ENCODE measurements at regions not wholly inside any gene's neighbourhood (a gene's known extent, or its start where the extent isn't known, plus 50 kb on each side); places are given as distances from the start of the nearest gene placed in this dataset.

DNA sequence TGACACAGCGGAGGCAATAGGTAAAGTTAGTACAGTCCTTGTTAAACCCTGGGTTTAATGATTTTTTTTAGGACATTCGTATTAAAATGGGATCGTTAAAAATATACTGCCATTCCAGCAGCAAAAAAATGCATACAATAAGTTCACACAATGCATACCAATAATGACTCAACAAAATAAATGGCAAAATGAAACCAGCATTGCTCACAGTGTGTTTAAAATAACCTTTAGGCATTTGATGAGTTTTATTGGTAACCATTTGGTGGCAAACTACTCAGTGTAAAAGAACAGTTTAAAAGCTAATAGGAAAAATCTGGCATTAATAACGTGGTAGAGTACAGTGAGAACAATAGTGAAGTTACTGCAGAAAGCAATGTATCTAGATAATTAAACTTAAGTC is 539.0 kb upstream of the PIK3C3 start:
- no peak overlapping the region for H3K27ac Mint-ChIP-seq (ENCODE audit: low read depth)

DNA sequence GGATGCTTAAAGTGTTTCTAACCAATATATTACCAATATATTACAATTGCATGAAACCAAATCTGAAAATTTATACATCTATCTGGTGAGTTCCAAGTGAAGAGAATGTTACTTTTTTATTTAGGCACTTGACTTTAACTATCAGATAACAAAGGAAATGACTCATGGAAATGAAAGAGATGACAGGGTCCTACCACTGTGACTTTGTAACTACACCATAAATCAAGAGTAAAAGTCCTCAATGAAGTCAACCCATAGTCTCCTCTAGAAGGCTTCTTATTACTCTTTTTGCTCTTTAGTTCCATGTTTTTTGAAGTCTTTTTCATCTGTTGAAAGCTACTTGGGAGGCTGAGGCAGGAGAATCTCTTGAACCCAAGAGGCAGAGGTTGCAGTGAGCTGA is 545.0 kb upstream of the PIK3C3 start:
- ATAC-seq (replicated peaks; ENCODE audit: extremely low read depth, poor library complexity, severe bottlenecking) (no peak), DNase-seq (ENCODE audit: low spot score in 2 of 2) (no peak)
- H3K27ac Mint-ChIP-seq (ENCODE audit: low read depth) = no peak overlapping the region
- H3K27me3 Mint-ChIP-seq = no peaks in the 10 kb centered on the region
- H3K9me3 Mint-ChIP-seq = peaks cover 17% of the 10 kb centered on the region
- H3K4me3 Mint-ChIP-seq = no peak overlapping the region
- H3K36me3 Mint-ChIP-seq (ENCODE audit: insufficient read depth) = no peaks in the 10 kb centered on the region
- H3K4me1 Mint-ChIP-seq = no peaks in the 10 kb centered on the region

More for the DNA sequence above, 539.0 kb upstream of the PIK3C3 start:
- Mint-ChIP-seq H3K36me3 (ENCODE audit: insufficient read depth) (no peaks in the 10 kb centered on the region), H3K4me1 (no peaks in the 10 kb centered on the region), H3K9me3 (peaks cover 19% of the 10 kb centered on the region), H3K27me3 (no peaks in the 10 kb centered on the region), H3K4me3 (no peak overlapping the region)
- no peak for ATAC-seq (replicated peaks; ENCODE audit: extremely low read depth, poor library complexity, severe bottlenecking)
- no peak for DNase-seq (ENCODE audit: low spot score in 2 of 2)

DNA sequence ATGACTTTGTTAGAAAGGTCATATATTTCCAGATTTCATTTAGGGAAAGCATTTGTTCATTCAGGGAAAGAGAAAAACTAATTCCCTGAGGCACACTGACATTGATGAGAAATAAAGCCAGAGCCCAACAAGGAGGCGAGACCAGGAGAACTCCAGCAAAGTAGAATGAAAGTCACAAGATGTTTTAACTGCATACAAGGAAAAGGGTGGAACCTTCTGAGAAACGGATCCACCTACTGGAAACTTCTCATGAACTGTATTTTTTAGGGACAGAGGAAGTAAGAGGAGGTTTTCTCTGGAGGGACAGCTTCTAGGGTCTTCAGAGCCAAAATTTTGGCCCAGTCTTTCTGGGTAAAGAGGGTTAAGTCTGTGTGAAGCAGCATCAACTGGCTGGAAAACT is 548.2 kb upstream of the PIK3C3 start:
- H3K27ac Mint-ChIP-seq (ENCODE audit: low read depth) = no peak overlapping the region
- H3K27me3 Mint-ChIP-seq = no peaks in the 10 kb centered on the region
- H3K9me3 Mint-ChIP-seq = peaks cover 13% of the 10 kb centered on the region
- no peaks in the 10 kb centered on the region for H3K4me1 Mint-ChIP-seq
- no peak for DNase-seq (ENCODE audit: low spot score in 2 of 2)
- no peak for ATAC-seq (replicated peaks; ENCODE audit: extremely low read depth, poor library complexity, severe bottlenecking)
- H3K36me3 Mint-ChIP-seq (ENCODE audit: insufficient read depth) = no peaks in the 10 kb centered on the region
- H3K4me3 Mint-ChIP-seq = no peak overlapping the region

DNA sequence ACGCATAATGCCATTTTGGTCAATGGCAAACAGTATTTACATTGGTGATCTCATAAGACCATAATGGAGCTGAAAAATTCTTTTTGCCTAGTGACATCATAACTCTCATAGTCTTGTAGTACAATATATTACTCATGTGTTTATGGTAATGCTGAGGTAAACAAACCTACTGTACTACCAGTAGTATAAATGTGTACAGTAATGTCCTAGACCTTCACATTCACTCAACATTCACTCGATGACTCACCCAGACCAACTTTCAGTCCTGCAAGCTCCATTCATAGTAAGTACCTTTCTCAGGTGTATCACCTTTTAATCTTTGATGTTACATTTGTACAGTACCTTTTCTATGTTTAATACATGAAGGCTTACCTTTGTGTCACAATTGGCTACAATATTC is 558.2 kb upstream of the PIK3C3 start:
- DNase-seq (ENCODE audit: low spot score in 2 of 2) (no peak), ATAC-seq (replicated peaks; ENCODE audit: extremely low read depth, poor library complexity, severe bottlenecking) (no peak)
- Mint-ChIP-seq H3K27me3 (no peaks in the 10 kb centered on the region), H3K4me3 (no peak overlapping the region), H3K9me3 (peaks cover 15% of the 10 kb centered on the region), H3K4me1 (no peaks in the 10 kb centered on the region), H3K36me3 (ENCODE audit: insufficient read depth) (no peaks in the 10 kb centered on the region), H3K27ac (ENCODE audit: low read depth) (no peak overlapping the region)

DNA sequence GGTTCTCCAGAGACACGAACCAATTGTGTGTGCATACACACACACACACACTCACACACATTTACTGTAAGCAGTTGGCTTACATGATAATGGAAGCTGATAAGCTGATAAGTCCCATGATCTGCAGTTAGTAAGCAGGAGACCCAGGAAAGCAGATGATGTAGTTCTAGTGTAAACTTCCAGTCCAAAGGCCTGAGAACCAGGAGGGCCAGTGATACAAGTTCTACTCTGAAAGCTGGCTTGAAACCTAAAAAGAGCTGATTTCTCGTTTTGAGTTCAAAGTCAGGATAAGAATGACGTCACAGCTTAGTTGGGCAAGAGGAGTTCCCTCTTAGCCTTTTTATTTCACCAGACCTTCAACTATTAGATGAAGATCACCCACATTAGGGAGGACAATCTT is 558.8 kb upstream of the PIK3C3 start:
- no peak for DNase-seq (ENCODE audit: low spot score in 2 of 2)
- Mint-ChIP-seq H3K4me1 (no peaks in the 10 kb centered on the region), H3K27me3 (no peaks in the 10 kb centered on the region), H3K27ac (ENCODE audit: low read depth) (no peak overlapping the region), H3K9me3 (peaks cover 15% of the 10 kb centered on the region), H3K36me3 (ENCODE audit: insufficient read depth) (no peaks in the 10 kb centered on the region), H3K4me3 (no peak overlapping the region)
- no peak for ATAC-seq (replicated peaks; ENCODE audit: extremely low read depth, poor library complexity, severe bottlenecking)

DNA sequence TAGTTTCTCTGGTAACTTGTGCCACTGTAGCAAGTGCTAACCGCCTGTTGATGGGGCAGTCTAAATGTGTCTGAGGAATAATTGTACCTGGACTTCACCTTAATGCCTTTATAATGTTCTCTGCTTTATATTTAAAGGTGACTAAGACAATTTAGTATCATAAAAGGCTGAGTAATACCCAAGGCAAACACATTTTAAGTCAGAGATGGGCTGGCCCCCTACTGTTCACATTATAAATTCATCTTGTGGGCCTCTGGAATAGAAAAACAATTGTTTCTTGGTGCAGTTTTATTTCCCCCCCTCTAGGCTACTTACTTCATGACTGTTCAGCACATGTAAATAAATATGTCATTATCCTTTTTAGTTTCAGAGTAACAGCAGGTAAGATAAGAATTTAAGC is 559.3 kb upstream of the PIK3C3 start:
- H3K27me3 Mint-ChIP-seq = no peaks in the 10 kb centered on the region
- H3K4me3 Mint-ChIP-seq = no peak overlapping the region
- peaks cover 15% of the 10 kb centered on the region for H3K9me3 Mint-ChIP-seq
- DNase-seq (ENCODE audit: low spot score in 2 of 2) (no peak), ATAC-seq (replicated peaks; ENCODE audit: extremely low read depth, poor library complexity, severe bottlenecking) (no peak)
- no peaks in the 10 kb centered on the region for H3K4me1 Mint-ChIP-seq
- no peaks in the 10 kb centered on the region for H3K36me3 Mint-ChIP-seq (ENCODE audit: insufficient read depth)
- H3K27ac Mint-ChIP-seq (ENCODE audit: low read depth) = no peak overlapping the region

DNA sequence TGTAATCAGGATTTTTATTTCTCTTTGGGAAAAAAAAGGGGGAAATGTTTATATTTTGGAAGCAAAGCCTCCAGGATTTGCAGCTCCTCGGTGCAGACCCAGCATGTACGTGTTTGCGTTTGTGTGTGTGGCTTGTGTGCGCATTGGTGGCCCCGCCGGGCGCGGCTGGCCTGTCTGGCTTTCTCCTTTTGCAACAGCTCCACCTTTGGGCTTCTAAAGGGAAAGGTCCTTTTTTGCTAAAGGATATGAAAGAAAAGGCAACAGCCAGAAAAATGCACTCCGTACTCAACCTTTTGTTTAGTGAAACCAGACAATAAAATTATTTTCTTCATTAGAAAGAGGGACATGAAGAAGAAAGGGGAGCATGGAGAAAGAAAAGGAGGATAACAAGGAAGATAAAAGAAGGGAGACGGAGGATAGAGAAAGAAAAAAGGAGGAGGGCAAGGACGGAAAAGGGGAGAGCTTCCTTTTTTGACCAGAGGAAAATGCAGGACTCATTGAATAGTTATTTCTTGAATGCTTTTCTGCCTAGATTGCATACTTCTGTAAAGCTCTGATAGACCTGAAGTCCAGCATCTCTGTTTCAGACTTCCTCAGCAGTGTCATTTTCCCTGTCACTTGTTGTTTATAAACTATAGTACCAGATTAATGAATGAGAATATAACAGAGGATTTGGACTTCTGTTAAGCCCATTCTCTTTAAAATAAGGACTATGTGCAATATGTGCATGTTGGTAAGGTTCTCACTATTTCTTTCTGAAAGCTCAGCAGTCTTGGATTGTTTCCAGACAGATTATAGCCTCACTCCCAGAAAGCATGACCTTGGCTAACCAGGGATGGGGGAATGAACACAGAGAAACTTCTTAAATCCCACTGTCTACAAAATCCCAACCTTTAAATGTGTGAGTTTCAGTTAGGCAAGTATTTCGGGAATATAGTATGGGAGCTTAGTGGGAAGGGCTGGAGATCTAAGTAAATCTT is 563.1 kb upstream of the PIK3C3 start:
- no peak for ATAC-seq (replicated peaks; ENCODE audit: extremely low read depth, poor library complexity, severe bottlenecking)
- no peaks in the 10 kb centered on the region for H3K27me3 Mint-ChIP-seq
- no peaks in the 10 kb centered on the region for H3K4me1 Mint-ChIP-seq
- H3K9me3 Mint-ChIP-seq = peaks cover 10% of the 10 kb centered on the region
- no peak for DNase-seq (ENCODE audit: low spot score in 2 of 2)
- no peak overlapping the region for H3K4me3 Mint-ChIP-seq
- H3K27ac Mint-ChIP-seq (ENCODE audit: low read depth) = no peak overlapping the region
- peaks cover 2% of the 10 kb centered on the region for H3K36me3 Mint-ChIP-seq (ENCODE audit: insufficient read depth)

DNA sequence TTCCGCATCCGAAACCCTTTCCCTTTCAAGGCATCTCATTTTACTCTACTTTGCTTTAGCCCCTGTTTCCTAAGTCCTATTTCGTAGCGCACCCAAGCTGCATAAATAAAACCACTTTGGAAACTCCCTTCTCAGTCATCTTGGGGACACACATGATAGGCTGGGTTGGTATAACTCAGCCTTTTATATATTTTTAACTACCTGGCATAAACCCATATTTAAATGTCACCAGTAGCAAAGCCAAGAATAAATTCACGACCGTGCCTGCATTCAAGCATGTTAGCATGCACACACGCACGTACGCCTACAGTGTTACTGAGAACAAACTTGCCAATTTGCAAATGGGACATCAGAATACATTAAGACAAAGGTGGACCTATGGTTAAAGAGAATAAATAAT is 564.7 kb upstream of the PIK3C3 start:
- Mint-ChIP-seq H3K4me3 (no peak overlapping the region), H3K4me1 (no peaks in the 10 kb centered on the region), H3K27ac (ENCODE audit: low read depth) (no peak overlapping the region), H3K36me3 (ENCODE audit: insufficient read depth) (peaks cover 2% of the 10 kb centered on the region), H3K27me3 (no peaks in the 10 kb centered on the region), H3K9me3 (peaks cover 10% of the 10 kb centered on the region)
- DNase-seq (ENCODE audit: low spot score in 2 of 2) (no peak), ATAC-seq (replicated peaks; ENCODE audit: extremely low read depth, poor library complexity, severe bottlenecking) (no peak)

DNA sequence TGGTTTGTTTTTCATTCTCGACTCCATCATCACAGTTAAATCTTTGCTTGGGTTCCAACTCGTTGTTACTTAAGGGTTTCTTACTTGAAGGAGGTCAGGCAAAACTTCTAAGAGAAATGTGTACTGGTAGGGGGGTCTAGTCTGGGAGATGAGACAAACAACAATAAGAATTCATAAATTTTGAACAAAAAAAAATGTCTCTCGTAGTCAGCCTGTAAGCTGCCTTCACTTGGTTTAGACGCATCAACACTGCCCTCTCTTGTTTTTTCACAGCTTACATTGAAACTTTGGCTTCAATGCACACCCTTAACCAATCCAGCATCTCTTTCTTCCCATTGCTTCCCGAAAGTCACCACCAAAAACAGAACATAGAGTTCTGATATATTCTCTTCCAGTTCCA is 576.4 kb upstream of the PIK3C3 start:
- peaks cover 18% of the 10 kb centered on the region for H3K9me3 Mint-ChIP-seq
- ATAC-seq (replicated peaks; ENCODE audit: extremely low read depth, poor library complexity, severe bottlenecking) (no peak), DNase-seq (ENCODE audit: low spot score in 2 of 2) (no peak)
- no peaks in the 10 kb centered on the region for H3K36me3 Mint-ChIP-seq (ENCODE audit: insufficient read depth)
- H3K4me3 Mint-ChIP-seq = no peak overlapping the region
- H3K4me1 Mint-ChIP-seq = no peaks in the 10 kb centered on the region
- no peak overlapping the region for H3K27ac Mint-ChIP-seq (ENCODE audit: low read depth)
- H3K27me3 Mint-ChIP-seq = no peaks in the 10 kb centered on the region

DNA sequence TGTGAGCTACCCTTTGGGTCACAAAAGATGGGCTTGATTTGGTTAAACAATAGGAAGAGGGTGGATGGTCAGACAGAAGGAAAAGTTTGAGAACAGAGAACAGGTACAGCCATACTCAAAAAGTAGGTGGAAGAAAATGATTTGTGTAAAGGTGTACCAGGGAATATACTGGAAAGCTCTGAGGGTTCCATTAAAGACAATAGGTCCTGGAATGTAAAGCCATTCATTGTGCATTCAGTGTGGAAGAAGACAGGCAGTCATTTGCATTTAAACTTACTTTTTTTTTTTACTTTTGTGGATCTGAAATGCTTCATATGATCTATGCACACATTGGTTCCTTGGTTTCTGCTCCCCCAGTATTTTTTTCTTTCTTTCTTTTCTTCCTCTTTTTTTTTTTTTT is 581.4 kb upstream of the PIK3C3 start:
- H3K4me3 Mint-ChIP-seq = no peak overlapping the region
- no peaks in the 10 kb centered on the region for H3K27me3 Mint-ChIP-seq
- no peak for DNase-seq (ENCODE audit: low spot score in 2 of 2)
- no peak for ATAC-seq (replicated peaks; ENCODE audit: extremely low read depth, poor library complexity, severe bottlenecking)
- H3K36me3 Mint-ChIP-seq (ENCODE audit: insufficient read depth) = no peaks in the 10 kb centered on the region
- H3K4me1 Mint-ChIP-seq = no peaks in the 10 kb centered on the region
- H3K27ac Mint-ChIP-seq (ENCODE audit: low read depth) = no peak overlapping the region
- peaks cover 25% of the 10 kb centered on the region for H3K9me3 Mint-ChIP-seq

DNA sequence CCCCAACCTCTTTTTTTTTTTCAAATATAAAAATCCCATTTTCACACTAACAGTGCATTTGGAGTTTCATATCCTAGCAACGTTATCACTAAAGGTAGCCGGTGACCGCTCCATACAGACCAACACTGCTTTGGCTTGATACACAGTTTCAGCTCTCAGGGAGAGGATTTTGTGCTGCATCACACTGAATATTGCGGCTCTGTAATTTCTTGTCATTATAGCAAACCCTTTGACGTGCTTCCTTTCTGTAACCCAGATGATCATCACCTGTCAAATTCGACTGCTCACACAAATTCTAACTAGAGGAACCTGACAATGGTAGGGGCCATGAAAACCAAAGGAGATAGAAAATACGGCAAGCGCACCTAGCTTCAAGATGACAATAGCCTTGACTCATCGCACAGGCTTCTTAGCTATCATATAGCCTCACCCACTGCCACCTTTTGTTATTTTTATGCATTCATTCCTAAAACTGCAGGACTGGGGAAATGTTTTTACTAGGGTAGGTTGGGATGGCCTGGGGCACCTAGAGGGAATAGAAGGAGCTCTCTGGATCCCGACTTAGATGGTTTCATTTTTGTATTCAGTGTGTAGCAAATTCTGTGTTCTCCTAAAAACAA is 582.9 kb upstream of the PIK3C3 start:
- Mint-ChIP-seq H3K36me3 (ENCODE audit: insufficient read depth) (no peaks in the 10 kb centered on the region), H3K27me3 (no peaks in the 10 kb centered on the region), H3K27ac (ENCODE audit: low read depth) (no peak overlapping the region), H3K4me1 (no peaks in the 10 kb centered on the region), H3K9me3 (peaks cover 22% of the 10 kb centered on the region), H3K4me3 (no peak overlapping the region)
- ATAC-seq (replicated peaks; ENCODE audit: extremely low read depth, poor library complexity, severe bottlenecking) (no peak), DNase-seq (ENCODE audit: low spot score in 2 of 2) (no peak)

DNA sequence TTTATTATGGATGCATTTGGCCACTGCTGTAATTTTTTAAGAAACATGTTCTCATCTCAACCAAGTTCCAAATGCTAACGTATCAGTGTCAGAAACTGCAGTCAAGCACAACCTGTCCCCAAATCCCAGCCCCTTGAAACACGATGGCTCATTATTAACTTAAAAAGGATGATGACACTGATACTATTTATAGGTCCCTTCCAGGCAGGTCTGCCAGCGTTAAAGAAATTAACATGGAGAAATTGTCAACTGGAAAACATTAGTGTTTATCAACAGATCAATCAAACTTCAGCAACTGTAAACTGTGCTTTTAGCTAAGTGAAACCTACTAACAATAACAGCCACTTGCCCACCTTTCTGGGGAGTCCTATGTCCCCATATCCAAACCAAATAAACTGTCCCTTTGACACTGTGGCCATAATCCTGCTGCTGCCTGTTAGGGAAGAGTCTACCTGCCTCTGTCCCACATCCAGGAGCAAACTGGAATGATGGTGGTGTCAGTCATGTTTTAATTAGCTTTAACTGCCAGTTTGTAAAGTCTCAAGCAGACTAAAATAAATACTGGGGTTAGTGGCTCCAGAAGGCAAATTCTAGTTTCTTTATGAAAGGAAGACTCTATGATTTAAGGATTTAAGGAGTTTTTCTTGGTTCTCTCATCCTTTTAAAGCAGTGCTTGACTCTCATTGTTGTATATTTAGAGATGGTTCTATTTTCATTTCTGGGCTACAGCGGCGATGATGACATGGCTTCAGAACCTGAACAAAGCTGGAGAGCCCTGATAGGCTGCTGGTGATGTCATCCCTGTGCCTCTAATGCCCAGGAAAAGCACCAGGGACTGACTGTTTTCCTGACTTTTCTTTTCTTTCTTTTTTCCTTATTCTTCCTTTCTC is 583.6 kb upstream of the PIK3C3 start:
- H3K36me3 Mint-ChIP-seq (ENCODE audit: insufficient read depth) = no peaks in the 10 kb centered on the region
- H3K27ac Mint-ChIP-seq (ENCODE audit: low read depth) = no peak overlapping the region
- H3K4me1 Mint-ChIP-seq = no peaks in the 10 kb centered on the region
- DNase-seq (ENCODE audit: low spot score in 2 of 2) (no peak), ATAC-seq (replicated peaks; ENCODE audit: extremely low read depth, poor library complexity, severe bottlenecking) (no peak)
- peaks cover 17% of the 10 kb centered on the region for H3K9me3 Mint-ChIP-seq
- no peak overlapping the region for H3K4me3 Mint-ChIP-seq
- H3K27me3 Mint-ChIP-seq = no peaks in the 10 kb centered on the region

All from central memory CD8-positive, alpha-beta T cell (primary cell).